Stomach (tissue), 8 donors: ENCODE measurements at regions not wholly inside any gene's neighbourhood (a gene's known extent, or its start where the extent isn't known, plus 50 kb on each side); places are given as distances from the start of the nearest gene placed in this dataset.

Experiments used
- DNase-seq, 2 donors: peaks; one replicate each; pipeline versions ENCODE4 v3.0.0 to v3.0.0-alpha.2; 2013 to 2019
- H3K27ac ChIP-seq, 5 donors: fragments of 200-600 bp in 4 of 5; sonication (generic) in 4 of 5; one replicate each; pipeline ENCODE4 v1.5.1; 2013 to 2019; ENCODE audit warnings: mild to moderate bottlenecking in 1 of 5, moderate library complexity in 1 of 5
- H3K27me3 ChIP-seq, 3 donors: fragments of 200-600 bp; sonication (generic); one replicate each; pipeline ENCODE4 v1.5.1; 2017 to 2019; ENCODE audit warnings: mixed run types in 1 of 3
- H3K36me3 ChIP-seq, 4 donors: fragments of 200-600 bp; sonication (generic); 1 replicate in 3 of 4; 2 replicates in 1 of 4; pipeline ENCODE4 v1.5.1; 2016 to 2019
- H3K4me1 ChIP-seq, 4 donors: fragments of 200-600 bp; sonication (generic); one replicate each; pipeline ENCODE4 v1.5.1; 2016 to 2019
- H3K4me3 ChIP-seq, 4 donors: fragments of 200-600 bp; sonication (generic) in 3 of 4; one replicate each; pipeline ENCODE4 v1.5.1; 2016 to 2019; ENCODE audit warnings: mild to moderate bottlenecking in 1 of 4
- H3K9me3 ChIP-seq, 4 donors: fragments of 200-600 bp; sonication (generic); one replicate each; pipeline ENCODE4 v1.5.1; 2016 to 2019
- EP300 ChIP-seq: sonication (generic); formaldehyde crosslinking; IDR thresholded peaks from one replicate; pipeline ENCODE4 v1.6.1; 2017; ENCODE audit warnings: antibody characterized with exemption
- POLR2A ChIP-seq, 4 donors: fragments of 450-650 bp; IDR thresholded peaks; one replicate each; pipeline ENCODE4 v1.6.1; 2016; ENCODE audit warnings: antibody characterized with exemption in 4 of 4, control low read depth in 2 of 4, mild to moderate bottlenecking in 1 of 4, moderate library complexity in 1 of 4
- POLR2AphosphoS5 ChIP-seq, 3 donors: sonication (generic); formaldehyde crosslinking; IDR thresholded peaks; one replicate each; pipeline ENCODE4 v1.6.1; 2016; ENCODE audit warnings: antibody characterized with exemption in 3 of 3
- WGBS, 5 donors: extraction: QIAGEN DNeasy Blood & Tissue Kit in 3 of 5; methylation state at CpG; one replicate each; pipeline versions ENCODE4 v1.1.5 to v1.1.7; 2013 to 2018; 5-methylcytosine and 5-hydroxymethylcytosine counted together
- intact Hi-C: fragments of 100-400 bp; cut with DNase I; formaldehyde crosslinking; loops from one replicate; pipeline ENCODE4 v1.15.1; 2023; ENCODE audit warnings: low total_unique reads
- TF ChIP-seq, protein P1 (sequence below), 7 experiments: fragments of 450-650 bp in 4 of 7; fragments of 200-600 bp in 3 of 7; sonication (generic) in 3 of 7; IDR thresholded peaks; one replicate each; pipeline ENCODE4 v1.5.1; 2016 to 2019; ENCODE audit warnings: antibody characterized with exemption in 7 of 7, control low read depth in 2 of 7, mild to moderate bottlenecking in 1 of 7
- donor health status: healthy with polysubstance abuse.
- donor health status: Bipolar disorder and iron deficiency.
- donor health status: healthy.

DNA sequence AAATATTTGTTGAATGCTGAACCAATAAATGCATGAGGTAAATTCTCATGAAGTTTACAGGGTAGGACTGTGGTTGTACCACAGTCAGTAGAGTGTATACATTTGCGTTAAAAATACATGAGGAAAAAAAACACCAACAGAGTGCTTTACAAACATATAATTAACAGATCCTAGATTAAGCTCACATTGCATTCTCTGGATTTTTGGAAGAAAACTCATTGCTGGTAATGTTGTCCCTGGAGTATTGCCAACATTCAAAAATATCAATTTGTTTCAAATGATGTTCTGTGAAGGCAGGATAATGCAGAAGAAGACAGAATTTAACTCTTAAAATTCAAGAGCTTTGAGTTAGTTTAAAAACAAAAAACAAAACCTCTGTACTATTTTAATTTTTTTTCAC lies 95.5 kb downstream of the MBL2 start:
- no peaks in the 10 kb centered on the region for H3K27me3 ChIP-seq
- 64 to 77% (median 76%) methylated on average over 1 of the region's 1 CpG for WGBS, 5 donors
- H3K4me1 ChIP-seq = no peaks in the 10 kb centered on the region
- DNase-seq = no peak
- no peaks in the 10 kb centered on the region for H3K9me3 ChIP-seq
- no peaks in the 10 kb centered on the region for H3K36me3 ChIP-seq
- TF ChIP-seq, protein P1, sequence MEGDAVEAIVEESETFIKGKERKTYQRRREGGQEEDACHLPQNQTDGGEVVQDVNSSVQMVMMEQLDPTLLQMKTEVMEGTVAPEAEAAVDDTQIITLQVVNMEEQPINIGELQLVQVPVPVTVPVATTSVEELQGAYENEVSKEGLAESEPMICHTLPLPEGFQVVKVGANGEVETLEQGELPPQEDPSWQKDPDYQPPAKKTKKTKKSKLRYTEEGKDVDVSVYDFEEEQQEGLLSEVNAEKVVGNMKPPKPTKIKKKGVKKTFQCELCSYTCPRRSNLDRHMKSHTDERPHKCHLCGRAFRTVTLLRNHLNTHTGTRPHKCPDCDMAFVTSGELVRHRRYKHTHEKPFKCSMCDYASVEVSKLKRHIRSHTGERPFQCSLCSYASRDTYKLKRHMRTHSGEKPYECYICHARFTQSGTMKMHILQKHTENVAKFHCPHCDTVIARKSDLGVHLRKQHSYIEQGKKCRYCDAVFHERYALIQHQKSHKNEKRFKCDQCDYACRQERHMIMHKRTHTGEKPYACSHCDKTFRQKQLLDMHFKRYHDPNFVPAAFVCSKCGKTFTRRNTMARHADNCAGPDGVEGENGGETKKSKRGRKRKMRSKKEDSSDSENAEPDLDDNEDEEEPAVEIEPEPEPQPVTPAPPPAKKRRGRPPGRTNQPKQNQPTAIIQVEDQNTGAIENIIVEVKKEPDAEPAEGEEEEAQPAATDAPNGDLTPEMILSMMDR (IDR thresholded peaks at IDR 0.05) = no peak
- TF ChIP-seq EP300 (no peak), POLR2AphosphoS5 (IDR thresholded peaks at IDR 0.05) (no peak), POLR2A (IDR thresholded peaks at IDR 0.05) (no peak)
- intact Hi-C loops = no loop called here
- H3K4me3 ChIP-seq = no peak overlapping the region
- no peak overlapping the region for H3K27ac ChIP-seq

DNA sequence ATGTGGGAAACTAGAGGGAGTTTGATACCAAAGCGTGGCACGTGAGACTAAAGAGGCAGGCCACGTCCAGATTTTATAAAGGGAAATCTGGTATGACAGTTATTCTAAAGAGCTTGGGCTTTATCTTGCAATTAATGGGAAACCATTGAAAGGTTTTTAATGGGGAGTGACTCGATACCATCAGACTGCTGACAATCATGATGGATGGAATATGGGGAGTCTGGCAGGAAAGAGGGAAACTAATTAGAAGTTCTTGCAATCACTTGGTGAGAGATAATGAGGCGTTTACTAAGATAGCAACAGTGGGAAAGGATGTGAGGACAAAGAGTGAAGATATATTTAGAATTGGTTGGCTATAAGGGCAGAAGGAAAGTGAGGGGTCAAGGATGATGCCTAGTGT lies 94.0 kb downstream of the MBL2 start:
- TF ChIP-seq POLR2AphosphoS5 (IDR thresholded peaks at IDR 0.05) = no peak
- TF ChIP-seq EP300 = no peak
- TF ChIP-seq, protein P1 (IDR thresholded peaks at IDR 0.05) = no peak
- TF ChIP-seq POLR2A (IDR thresholded peaks at IDR 0.05) = no peak
- Histone ChIP-seq H3K27me3 (no peaks in the 10 kb centered on the region), H3K27ac (no peak overlapping the region), H3K4me1 (peaks cover 0 to 6% (median 0%) of the 10 kb centered on the region in 4 donors), H3K36me3 (no peaks in the 10 kb centered on the region), H3K9me3 (no peaks in the 10 kb centered on the region), H3K4me3 (no peak overlapping the region)
- WGBS, 5 donors = 61 to 76% (median 70%) methylated on average over 5 of the region's 5 CpGs
- no peak for DNase-seq
- intact Hi-C loops = no loop called here

DNA sequence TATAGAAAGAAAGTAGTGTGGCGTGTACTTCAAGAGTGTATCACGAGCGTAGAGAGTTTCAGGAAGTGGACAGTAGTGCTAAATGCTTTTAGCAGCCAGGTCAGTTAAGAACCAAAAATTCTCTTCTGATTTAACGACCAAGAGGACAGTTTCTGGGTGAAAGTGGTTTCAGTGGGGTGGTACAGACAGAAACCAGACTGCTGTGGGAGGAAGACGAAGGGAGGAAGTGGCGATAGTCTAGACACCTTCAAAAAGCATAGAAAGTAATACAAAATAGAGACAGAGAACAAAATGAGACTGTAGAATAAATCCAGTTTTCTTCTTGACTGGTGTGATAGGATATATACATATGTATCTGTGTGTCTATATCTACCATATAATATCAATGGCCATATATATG lies 93.5 kb downstream of the MBL2 start:
- H3K27me3 ChIP-seq = no peaks in the 10 kb centered on the region
- intact Hi-C loops = no loop called here
- H3K4me3 ChIP-seq = no peak overlapping the region
- TF ChIP-seq EP300 (no peak), POLR2AphosphoS5 (IDR thresholded peaks at IDR 0.05) (no peak), POLR2A (IDR thresholded peaks at IDR 0.05) (no peak)
- TF ChIP-seq, protein P1 (IDR thresholded peaks at IDR 0.05) = no peak
- peaks cover 0 to 6% (median 0%) of the 10 kb centered on the region in 4 donors for H3K4me1 ChIP-seq
- H3K36me3 ChIP-seq = no peaks in the 10 kb centered on the region
- DNase-seq = no peak
- 70 to 85% (median 78%) methylated on average over 6 of the region's 6 CpGs for WGBS, 5 donors
- no peaks in the 10 kb centered on the region for H3K9me3 ChIP-seq
- H3K27ac ChIP-seq = no peak overlapping the region

DNA sequence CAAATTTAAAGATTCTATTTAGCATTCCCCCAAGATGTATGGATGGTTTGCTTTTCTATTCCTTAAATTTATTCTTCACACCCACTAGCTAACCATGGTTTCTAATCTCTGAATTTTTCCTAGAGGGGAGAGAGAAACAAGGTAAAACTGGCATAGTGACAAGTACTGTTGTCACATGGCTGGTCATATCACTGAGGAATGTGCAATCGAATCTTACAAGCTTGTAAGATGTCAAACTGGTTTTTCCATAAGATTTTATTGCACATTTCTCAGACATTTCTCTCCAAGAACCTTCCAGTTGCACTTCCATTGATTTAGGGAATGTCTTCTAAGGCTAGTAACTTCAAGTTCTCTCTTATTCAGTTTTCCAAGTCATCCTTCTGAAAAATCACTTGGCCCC lies 89.8 kb downstream of the MBL2 start:
- intact Hi-C loops = no loop called here
- no peaks in the 10 kb centered on the region for H3K36me3 ChIP-seq
- TF ChIP-seq POLR2A (IDR thresholded peaks at IDR 0.05) (no peak), POLR2AphosphoS5 (IDR thresholded peaks at IDR 0.05) (peak in 2 of 3 donors; percentile 36 to 61), EP300 (no peak)
- TF ChIP-seq, protein P1 (IDR thresholded peaks at IDR 0.05) = no peak
- WGBS, 5 donors = 18 to 51% (median 33%) methylated on average over 1 of the region's 1 CpG
- H3K27me3 ChIP-seq = no peaks in the 10 kb centered on the region
- H3K4me1 ChIP-seq = peaks cover 0 to 6% (median 0%) of the 10 kb centered on the region in 4 donors
- peak in 1 of 2 donors; percentile 72 for DNase-seq
- no peaks in the 10 kb centered on the region for H3K9me3 ChIP-seq
- no peak overlapping the region for H3K27ac ChIP-seq
- no peak overlapping the region for H3K4me3 ChIP-seq
